ENCODE measurements at regions not wholly inside any gene's neighbourhood (a gene's known extent, or its start where the extent isn't known, plus 50 kb on each side); places are given as distances from the start of the nearest gene placed in this dataset.

DNA sequence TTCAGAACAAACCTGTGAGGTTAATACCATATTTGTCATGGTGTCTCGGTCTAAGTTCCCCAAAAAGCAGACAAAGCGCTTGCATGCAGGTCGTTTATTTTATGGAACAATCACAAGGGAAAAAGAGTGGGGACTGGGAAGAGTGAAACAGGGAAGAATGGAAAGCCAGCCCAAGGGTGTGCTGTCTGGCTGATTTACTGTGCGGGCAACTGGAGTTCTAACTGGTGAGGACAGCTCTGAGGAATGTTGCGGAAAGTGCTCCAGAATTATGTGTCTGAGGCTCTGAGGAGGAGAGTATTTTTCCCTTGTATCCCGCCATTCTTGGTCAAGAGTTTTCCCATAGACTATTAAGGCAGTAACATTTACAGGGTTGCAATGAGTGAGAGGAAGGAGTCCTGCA, 465.4 kb downstream of the RMST start:
- DNase-seq (ENCODE audit: low read depth): no peak

GRCh38 chr12:97936165-97936564, 473.6 kb downstream of the RMST start:
- no peak for DNase-seq (ENCODE audit: low read depth)

- no peak for DNase-seq (ENCODE audit: low read depth)
These were observed 475.4 kb downstream of the RMST start for GRCh38 chr12:97938031-97938430.

DNA sequence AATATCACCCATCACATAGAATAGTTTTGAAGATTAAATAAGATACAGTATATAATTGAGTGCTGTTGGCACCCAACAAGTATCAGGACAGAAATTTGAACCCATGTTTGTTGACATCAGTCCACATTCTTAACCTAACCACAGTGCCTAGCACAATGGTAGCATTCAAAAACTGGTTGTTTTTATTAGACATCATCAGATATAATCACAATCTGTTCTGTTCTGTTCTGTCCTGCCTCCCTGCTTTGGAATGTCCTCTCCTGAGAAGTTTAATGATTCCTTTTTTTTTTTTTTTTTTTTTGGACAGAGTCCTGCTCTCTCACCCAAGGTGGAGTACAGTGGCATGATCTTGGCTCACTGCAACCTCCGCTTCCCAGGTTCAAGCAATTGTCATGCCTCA, 476.6 kb downstream of the RMST start:
- no peak for DNase-seq (ENCODE audit: low read depth)

- no peak for DNase-seq (ENCODE audit: low read depth)
These were observed 477.5 kb downstream of the RMST start for GRCh38 chr12:97940105-97940504.

- no peak for DNase-seq (ENCODE audit: low read depth)
These were observed 478.0 kb downstream of the RMST start for GRCh38 chr12:97940629-97941028.

GRCh38 chr12:97941686-97942354, 479.2 kb downstream of the RMST start:
- DNase-seq (ENCODE audit: low read depth): no peak

GRCh38 chr12:97943359-97943758, 480.8 kb downstream of the RMST start:
- DNase-seq (ENCODE audit: low read depth): no peak

GRCh38 chr12:97944576-97944975, 482.0 kb downstream of the RMST start:
- no peak for DNase-seq (ENCODE audit: low read depth)

DNA sequence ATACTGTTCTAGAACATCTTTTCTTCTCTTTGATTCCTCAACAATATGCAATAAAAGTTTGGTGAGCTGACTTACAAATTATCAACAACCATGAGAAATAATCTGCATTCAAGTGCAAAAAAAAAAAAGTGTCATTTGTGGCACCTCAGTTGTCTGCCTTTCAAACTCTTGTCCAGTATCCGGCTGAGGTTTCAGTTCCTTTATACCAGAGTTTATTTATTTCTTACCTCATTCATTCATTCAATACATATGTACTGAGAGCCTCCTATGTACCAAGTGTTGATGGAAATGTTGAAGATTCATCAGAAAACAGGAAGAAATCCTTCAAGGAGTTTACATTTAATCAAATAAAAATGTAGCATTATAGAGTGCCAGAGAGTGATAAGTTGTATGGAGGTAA, 484.1 kb downstream of the RMST start:
- DNase-seq (ENCODE audit: low read depth): no peak

DNA sequence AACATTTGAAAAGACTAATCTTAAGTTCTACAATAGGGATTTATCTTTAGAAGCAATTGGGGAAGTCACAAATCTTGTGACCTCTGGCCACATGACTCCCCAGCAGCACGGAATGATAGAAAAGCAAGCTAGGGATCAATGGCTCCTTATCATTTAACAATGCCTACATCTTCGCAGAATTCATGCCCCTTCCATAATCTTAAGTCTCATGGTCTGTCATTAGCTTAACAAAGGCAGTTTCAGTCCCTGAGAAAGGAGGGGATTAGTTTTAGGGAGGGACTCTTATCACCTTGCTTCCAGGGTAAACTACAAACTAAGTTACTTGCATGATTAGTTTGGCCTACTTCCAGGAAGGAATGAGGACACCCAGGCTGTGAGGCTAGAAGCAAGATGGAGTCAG, 486.0 kb downstream of the RMST start:
- no peak for DNase-seq (ENCODE audit: low read depth)

DNA sequence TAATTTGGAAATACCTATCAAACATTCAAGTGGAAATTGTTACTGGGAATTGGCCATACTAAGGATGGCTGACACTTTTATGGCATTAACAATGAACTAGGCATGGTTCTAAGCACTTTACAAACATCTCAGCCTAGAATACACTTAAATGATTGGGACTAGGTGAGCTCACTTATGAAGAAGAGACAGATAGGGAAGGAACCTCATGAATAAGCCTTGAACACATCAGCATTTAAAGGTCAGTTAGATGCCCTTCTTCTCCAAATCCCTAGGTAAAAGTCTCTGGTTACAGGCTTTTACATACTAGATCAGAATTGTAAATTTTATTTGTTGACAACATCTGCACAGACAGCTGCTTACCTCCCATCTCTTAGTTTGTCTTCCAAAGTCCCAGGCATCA, 488.6 kb downstream of the RMST start:
- DNase-seq (ENCODE audit: low read depth): no peak

- DNase-seq (ENCODE audit: low read depth): no peak
These were observed 489.1 kb downstream of the RMST start for GRCh38 chr12:97951717-97952116.

GRCh38 chr12:97957109-97957508, 494.5 kb downstream of the RMST start:
- DNase-seq (ENCODE audit: low read depth): no peak

DNA sequence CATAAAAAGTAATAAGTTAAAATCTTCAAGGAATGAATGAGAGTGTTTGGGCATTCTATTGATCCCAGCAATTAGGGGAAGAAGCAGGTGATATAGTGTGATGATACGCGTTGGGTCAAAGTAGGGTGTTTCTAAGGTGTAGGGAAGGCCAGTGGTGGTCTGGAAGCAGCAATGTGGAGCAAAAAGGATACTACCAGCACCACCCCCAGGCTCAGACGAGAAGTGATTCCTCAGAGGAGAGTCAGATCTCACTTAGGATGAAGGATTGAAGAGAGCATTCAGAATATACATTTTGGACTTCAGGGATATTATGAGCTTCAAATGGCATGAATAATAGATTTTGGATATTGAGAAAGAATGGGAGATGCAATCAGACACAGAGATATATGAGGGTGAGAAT, 497.6 kb downstream of the RMST start:
- no peak for DNase-seq (ENCODE audit: low read depth)

- DNase-seq (ENCODE audit: low read depth): no peak
These were observed 498.4 kb downstream of the RMST start for GRCh38 chr12:97960741-97961608.

GRCh38 chr12:97967831-97968230, 505.2 kb downstream of the RMST start:
- DNase-seq (ENCODE audit: low read depth): no peak

DNA sequence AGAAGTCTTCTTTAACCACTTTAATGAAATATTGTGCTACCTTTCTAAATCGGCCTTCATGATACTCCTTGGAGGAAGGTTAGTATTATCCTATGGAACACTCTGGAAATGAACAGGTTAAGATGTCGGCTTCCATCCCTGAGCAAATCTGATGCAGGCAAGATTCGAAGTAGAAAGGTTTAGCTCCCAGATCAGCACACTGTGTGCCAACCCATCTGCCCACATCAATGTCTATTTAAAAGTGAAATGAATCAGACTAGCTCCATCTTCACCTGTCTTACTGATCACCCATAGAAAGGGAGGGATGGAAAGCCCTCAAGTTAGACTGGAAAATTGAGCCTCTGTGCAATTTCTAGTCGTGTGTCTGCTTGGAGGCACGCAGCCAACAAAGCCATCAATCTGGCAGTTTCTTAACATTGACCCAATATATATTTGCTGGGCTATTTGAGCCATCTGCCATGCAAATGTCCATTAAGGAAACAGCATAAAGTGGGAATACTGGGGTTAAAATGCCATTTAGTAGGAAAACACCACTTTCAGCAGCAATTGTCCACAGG, 506.1 kb downstream of the RMST start:
- no peak for DNase-seq (ENCODE audit: low read depth)

DNA sequence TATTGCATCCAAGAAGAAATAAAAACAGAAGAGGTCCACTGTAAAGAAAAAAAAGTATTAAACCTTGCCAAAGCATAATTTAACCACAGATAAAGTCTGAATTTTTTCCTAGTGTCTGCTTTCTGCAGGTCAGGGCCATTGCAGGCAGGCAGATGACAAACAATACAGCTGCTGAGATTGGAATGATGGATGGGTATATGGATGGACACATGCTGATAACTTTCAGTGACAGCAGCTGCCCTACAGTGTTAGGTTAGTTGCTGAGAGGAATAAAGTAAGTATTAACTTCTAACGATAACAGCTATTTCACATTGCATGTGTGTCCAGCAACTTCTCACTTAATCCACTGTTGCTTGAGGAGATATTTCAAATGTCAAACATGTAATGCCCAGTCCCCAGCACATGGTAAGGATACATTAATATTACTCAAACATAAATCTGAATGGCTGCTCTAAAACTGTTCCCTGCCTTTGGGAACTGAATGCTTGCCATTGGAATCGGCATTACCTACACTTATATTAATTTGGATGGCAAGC, 515.3 kb downstream of the RMST start:
- DNase-seq (ENCODE audit: low read depth): no peak

- DNase-seq (ENCODE audit: low read depth): no peak
These were observed 520.1 kb downstream of the RMST start for GRCh38 chr12:97982684-97983083.

DNA sequence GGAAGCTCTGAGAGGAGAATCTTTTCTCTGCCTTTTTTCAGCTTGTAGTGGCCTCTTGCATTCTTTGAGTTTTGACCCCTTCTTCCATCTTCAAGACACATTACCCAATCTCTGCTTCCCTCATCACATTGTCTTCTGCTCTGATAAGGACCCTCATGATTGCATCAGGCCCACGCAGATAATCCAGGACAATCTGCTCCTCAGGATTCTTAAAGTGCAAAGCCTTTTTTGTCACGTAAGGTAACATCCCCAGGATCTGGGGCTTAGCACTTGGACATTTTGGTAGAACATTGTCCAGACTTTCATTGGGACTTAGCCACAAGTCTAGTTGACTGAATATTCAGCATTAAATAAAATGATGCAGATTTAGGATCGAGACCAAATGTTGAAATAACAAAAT, 521.2 kb downstream of the RMST start:
- DNase-seq (ENCODE audit: low read depth): no peak

- no peak for DNase-seq (ENCODE audit: low read depth)
These were observed 521.8 kb downstream of the RMST start for GRCh38 chr12:97984436-97984835.

DNA sequence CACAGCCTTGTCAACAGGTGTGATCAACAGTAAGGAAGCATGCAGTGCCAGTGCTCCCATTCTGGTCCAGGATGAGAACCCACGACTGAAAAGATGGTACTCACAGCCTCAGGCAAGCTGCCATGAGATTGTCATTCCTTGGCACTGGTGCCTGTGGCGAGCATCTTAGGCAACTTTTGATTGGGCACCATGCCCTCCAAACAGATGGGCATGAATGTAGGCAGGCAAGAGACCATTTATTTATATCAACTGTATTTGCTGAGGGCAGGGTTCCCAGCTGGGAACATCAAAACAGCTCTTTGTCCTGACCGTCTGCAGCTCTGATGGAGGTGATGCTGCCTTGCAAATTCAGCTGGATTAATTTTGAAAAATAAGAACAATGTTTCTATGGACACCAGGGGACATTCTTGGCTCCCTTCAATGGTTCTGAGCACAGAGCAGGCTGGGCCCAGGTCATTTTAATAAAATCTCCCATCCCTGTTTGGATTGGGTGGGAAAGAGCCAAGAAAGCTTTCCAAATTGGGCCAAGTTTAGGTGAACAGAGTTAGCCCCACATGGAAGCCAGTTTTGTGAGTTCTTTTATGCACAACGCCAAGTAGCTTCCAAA, 522.5 kb downstream of the RMST start:
- DNase-seq (ENCODE audit: low read depth): no peak

All from GM04504 (cell line).